ENCODE measurements at regions not wholly inside any gene's neighbourhood (a gene's known extent, or its start where the extent isn't known, plus 50 kb on each side); places are given as distances from the start of the nearest gene placed in this dataset.

- DNase-seq (ENCODE audit: low read depth in 1 of 2, low spot score in 1 of 2): no peak
- H3K9me3 ChIP-seq: no peaks in the 10 kb centered on the region
- no peak overlapping the region for H3K27ac ChIP-seq
- no peak overlapping the region for H3K4me2 ChIP-seq
- POLR2A ChIA-PET: no interaction called here
- 2% methylated on average over 1 of the region's 1 CpG for WGBS (ENCODE audit: missing lambda C conversion rate)
- CTCF ChIA-PET: no interaction called here
- TF ChIP-seq HOXB13 (CRISPR knock-in tag; IDR thresholded peaks at IDR 0.05; ENCODE audit: low read depth): no peak
- TF ChIP-seq FOXS1 (CRISPR knock-in tag; IDR thresholded peaks at IDR 0.05): no peak
- no peak for TF ChIP-seq MYC (IDR thresholded peaks at IDR 0.05; ENCODE audit: borderline replicate concordance, low read length)
- TF ChIP-seq RNF2 (IDR thresholded peaks at IDR 0.05; ENCODE audit: borderline replicate concordance, low read depth): no peak
- TF ChIP-seq CBX8 (IDR thresholded peaks at IDR 0.05): no peak
- no peak for TF ChIP-seq RCOR1 (IDR thresholded peaks at IDR 0.05; ENCODE audit: low read depth, low read length)
- no peak for TF ChIP-seq MAZ (IDR thresholded peaks at IDR 0.05; ENCODE audit: borderline replicate concordance, low read depth, low read length)
- TF ChIP-seq ESRRA (IDR thresholded peaks at IDR 0.05; ENCODE audit: borderline replicate concordance, low read length): no peak
- TF ChIP-seq RARB (CRISPR knock-in tag; IDR thresholded peaks at IDR 0.05): no peak
- no peak for TF ChIP-seq HMGXB4 (CRISPR knock-in tag; IDR thresholded peaks at IDR 0.05; ENCODE audit: borderline replicate concordance)
- TF ChIP-seq KDM5A (IDR thresholded peaks at IDR 0.05): no peak
- TF ChIP-seq NR3C1 (IDR thresholded peaks at IDR 0.05): no peak
- TF ChIP-seq HOXB5 (CRISPR knock-in tag; IDR thresholded peaks at IDR 0.05): no peak
- no peak for TF ChIP-seq HES2 (IDR thresholded peaks at IDR 0.05)
- H3K4me3 ChIP-seq: no peak overlapping the region
- no peak for ATAC-seq
- no peaks in the 10 kb centered on the region for H3K4me1 ChIP-seq
- no peak for FAIRE-seq
Measured at GRCh38 chr3:89845053-89845452, 737.6 kb downstream of the EPHA3 start.

- H3K9me3 ChIP-seq: no peaks in the 10 kb centered on the region
- CTCF ChIA-PET: no interaction called here
- DNase-seq (ENCODE audit: low read depth in 1 of 2, low spot score in 1 of 2) (no peak), ATAC-seq (no peak), FAIRE-seq (no peak)
- no peak overlapping the region for H3K4me2 ChIP-seq
- POLR2A ChIA-PET: no interaction called here
- WGBS (ENCODE audit: missing lambda C conversion rate): 5% methylated on average over 1 of the region's 1 CpG
- TF ChIP-seq EP300 (IDR thresholded peaks at IDR 0.05): no peak
- no peak for TF ChIP-seq ZFP36 (IDR thresholded peaks at IDR 0.05; ENCODE audit: borderline replicate concordance, partially characterized antibody)
- TF ChIP-seq HOXB5 (CRISPR knock-in tag; IDR thresholded peaks at IDR 0.05): no peak
- no peak for TF ChIP-seq HEYL (CRISPR knock-in tag; IDR thresholded peaks at IDR 0.05)
- TF ChIP-seq REST (IDR thresholded peaks at IDR 0.05): no peak
- H3K4me1 ChIP-seq: no peaks in the 10 kb centered on the region
- no peak overlapping the region for H3K27ac ChIP-seq
- no peak overlapping the region for H3K4me3 ChIP-seq
Measured at GRCh38 chr3:89847955-89848354, 740.5 kb downstream of the EPHA3 start.

GRCh38 chr3:89851974-89852621 is 744.7 kb downstream of the EPHA3 start:
- no peaks in the 10 kb centered on the region for H3K4me1 ChIP-seq
- CTCF ChIA-PET: no interaction called here
- 4% methylated on average over 9 of the region's 9 CpGs for WGBS (ENCODE audit: missing lambda C conversion rate)
- H3K4me3 ChIP-seq: no peak overlapping the region
- ATAC-seq: no peak
- H3K9me3 ChIP-seq: no peaks in the 10 kb centered on the region
- H3K4me2 ChIP-seq: no peak overlapping the region
- FAIRE-seq: no peak
- POLR2A ChIA-PET: no interaction called here
- no peak overlapping the region for H3K27ac ChIP-seq
- DNase-seq (ENCODE audit: low read depth in 1 of 2, low spot score in 1 of 2): peak in 1 of 2 experiments; percentile 1
- no peak for TF ChIP-seq ZFP36 (IDR thresholded peaks at IDR 0.05; ENCODE audit: borderline replicate concordance, partially characterized antibody)
- TF ChIP-seq ATOH8 (CRISPR knock-in tag; IDR thresholded peaks at IDR 0.05; ENCODE audit: low read depth): no peak
- TF ChIP-seq JUN (IDR thresholded peaks at IDR 0.05): no peak
- no peak for TF ChIP-seq RCOR1 (IDR thresholded peaks at IDR 0.05; ENCODE audit: low read depth, low read length)
- no peak for TF ChIP-seq BCL3 (IDR thresholded peaks at IDR 0.05)
- TF ChIP-seq FOSB (CRISPR knock-in tag; IDR thresholded peaks at IDR 0.05): no peak
- TF ChIP-seq ZSCAN20 (CRISPR knock-in tag; IDR thresholded peaks at IDR 0.05): no peak
- no peak for TF ChIP-seq POLR2AphosphoS2 (conservative IDR thresholded peaks at IDR 0.05; ENCODE audit: low read length)
- TF ChIP-seq EHMT2 (IDR thresholded peaks at IDR 0.05; ENCODE audit: low read depth): no peak
- no peak for TF ChIP-seq SREBF2 (IDR thresholded peaks at IDR 0.05)
- TF ChIP-seq RARB (CRISPR knock-in tag; IDR thresholded peaks at IDR 0.05): no peak
- no peak for TF ChIP-seq JUNB (IDR thresholded peaks at IDR 0.05)
- no peak for TF ChIP-seq ESRRA (IDR thresholded peaks at IDR 0.05; ENCODE audit: borderline replicate concordance, low read length)
- no peak for TF ChIP-seq SMC3 (IDR thresholded peaks at IDR 0.05)
